ENCODE measurements at regions not wholly inside any gene's neighbourhood (a gene's known extent, or its start where the extent isn't known, plus 50 kb on each side); places are given as distances from the start of the nearest gene placed in this dataset.
"Not testable (repeated sequence)": the region's sequence is repeated elsewhere in the genome, so short reads cannot be mapped to it uniquely, and the experiment has no call there.

- Mint-ChIP-seq H3K36me3 (ENCODE audit: low read depth) (no peaks in the 10 kb centered on the region), H3K4me3 (ENCODE audit: unreplicated experiment) (no peak overlapping the region), H3K4me1 (ENCODE audit: low read depth) (no peaks in the 10 kb centered on the region), H3K27ac (ENCODE audit: unreplicated experiment) (no peak overlapping the region), H3K9me3 (ENCODE audit: low read depth) (no peaks in the 10 kb centered on the region), H3K27me3 (ENCODE audit: low read depth) (peaks cover 18% of the 10 kb centered on the region)
- TF ChIP-seq CTCF (IDR thresholded peaks at IDR 0.05): no peak
- DNase-seq (ENCODE audit: low spot score): no peak
These were observed 279.4 kb downstream of the NKX6-1 start for GRCh38 chr4:84219656-84220055.

GRCh38 chr4:84218031-84218430, 281.1 kb downstream of the NKX6-1 start:
- Mint-ChIP-seq H3K4me3 (ENCODE audit: unreplicated experiment) (no peak overlapping the region), H3K27me3 (ENCODE audit: low read depth) (peaks cover 16% of the 10 kb centered on the region), H3K27ac (ENCODE audit: unreplicated experiment) (no peak overlapping the region), H3K36me3 (ENCODE audit: low read depth) (no peaks in the 10 kb centered on the region), H3K4me1 (ENCODE audit: low read depth) (no peaks in the 10 kb centered on the region), H3K9me3 (ENCODE audit: low read depth) (no peaks in the 10 kb centered on the region)
- DNase-seq (ENCODE audit: low spot score): no peak
- TF ChIP-seq CTCF (IDR thresholded peaks at IDR 0.05): no peak

GRCh38 chr4:84215217-84215616, 283.9 kb downstream of the NKX6-1 start:
- Mint-ChIP-seq H3K9me3 (ENCODE audit: low read depth) (peaks cover 10% of the 10 kb centered on the region), H3K36me3 (ENCODE audit: low read depth) (no peaks in the 10 kb centered on the region), H3K27ac (ENCODE audit: unreplicated experiment) (no peak overlapping the region), H3K4me1 (ENCODE audit: low read depth) (no peaks in the 10 kb centered on the region), H3K4me3 (ENCODE audit: unreplicated experiment) (no peak overlapping the region), H3K27me3 (ENCODE audit: low read depth) (peaks cover 6% of the 10 kb centered on the region)
- no peak for DNase-seq (ENCODE audit: low spot score)
- TF ChIP-seq CTCF (IDR thresholded peaks at IDR 0.05): no peak

- not testable (repeated sequence) for H3K27ac Mint-ChIP-seq (ENCODE audit: unreplicated experiment); H3K4me3 Mint-ChIP-seq (ENCODE audit: unreplicated experiment); H3K4me1 Mint-ChIP-seq (ENCODE audit: low read depth); DNase-seq (ENCODE audit: low spot score); H3K36me3 Mint-ChIP-seq (ENCODE audit: low read depth); H3K27me3 Mint-ChIP-seq (ENCODE audit: low read depth)
- peaks cover 45% of the 10 kb centered on the region for H3K9me3 Mint-ChIP-seq (ENCODE audit: low read depth)
These were observed 292.9 kb downstream of the NKX6-1 start for GRCh38 chr4:84206226-84206625.

- peaks cover 6% of the 10 kb centered on the region for H3K27me3 Mint-ChIP-seq (ENCODE audit: low read depth)
- TF ChIP-seq CTCF (IDR thresholded peaks at IDR 0.05): no peak
- H3K9me3 Mint-ChIP-seq (ENCODE audit: low read depth): peaks cover 2% of the 10 kb centered on the region
- no peaks in the 10 kb centered on the region for H3K36me3 Mint-ChIP-seq (ENCODE audit: low read depth)
- H3K4me3 Mint-ChIP-seq (ENCODE audit: unreplicated experiment): no peak overlapping the region
- H3K4me1 Mint-ChIP-seq (ENCODE audit: low read depth): no peaks in the 10 kb centered on the region
- H3K27ac Mint-ChIP-seq (ENCODE audit: unreplicated experiment): no peak overlapping the region
- DNase-seq (ENCODE audit: low spot score): no peak
These were observed 309.9 kb downstream of the NKX6-1 start for GRCh38 chr4:84189144-84189543.

GRCh38 chr4:84179409-84179808, 319.7 kb downstream of the NKX6-1 start:
- no peak for TF ChIP-seq CTCF (IDR thresholded peaks at IDR 0.05)
- Mint-ChIP-seq H3K9me3 (ENCODE audit: low read depth) (no peaks in the 10 kb centered on the region), H3K4me1 (ENCODE audit: low read depth) (no peaks in the 10 kb centered on the region), H3K27me3 (ENCODE audit: low read depth) (peaks cover 2% of the 10 kb centered on the region), H3K27ac (ENCODE audit: unreplicated experiment) (no peak overlapping the region), H3K36me3 (ENCODE audit: low read depth) (no peaks in the 10 kb centered on the region), H3K4me3 (ENCODE audit: unreplicated experiment) (no peak overlapping the region)
- DNase-seq (ENCODE audit: low spot score): no peak

Data from chondrocyte (in vitro differentiated cells).